SK-N-MC (cell line): ENCODE measurements at regions not wholly inside any gene's neighbourhood (a gene's known extent, or its start where the extent isn't known, plus 50 kb on each side); places are given as distances from the start of the nearest gene placed in this dataset.

Experiments used
- EZH2 ChIP-seq: fragments of 200-600 bp; sonication (generic); IDR thresholded peaks from one replicate; pipeline ENCODE4 v1.6.1; 2017; ENCODE audit warnings: antibody characterized with exemption
- FOXP2 ChIP-seq: optimal IDR thresholded peaks from 2 replicates; pipeline ENCODE3; 2011; ENCODE audit warnings: mild to moderate bottlenecking, moderate library complexity; ENCODE audit not compliant: insufficient read depth; ENCODE audit errors: extremely low read length, control extremely low read depth
- POLR2AphosphoS5 ChIP-seq: IDR thresholded peaks from 2 replicates; pipeline ENCODE4 v1.6.1; 2012; ENCODE audit warnings: mild to moderate bottlenecking, low read depth, low read length, borderline replicate concordance

DNA sequence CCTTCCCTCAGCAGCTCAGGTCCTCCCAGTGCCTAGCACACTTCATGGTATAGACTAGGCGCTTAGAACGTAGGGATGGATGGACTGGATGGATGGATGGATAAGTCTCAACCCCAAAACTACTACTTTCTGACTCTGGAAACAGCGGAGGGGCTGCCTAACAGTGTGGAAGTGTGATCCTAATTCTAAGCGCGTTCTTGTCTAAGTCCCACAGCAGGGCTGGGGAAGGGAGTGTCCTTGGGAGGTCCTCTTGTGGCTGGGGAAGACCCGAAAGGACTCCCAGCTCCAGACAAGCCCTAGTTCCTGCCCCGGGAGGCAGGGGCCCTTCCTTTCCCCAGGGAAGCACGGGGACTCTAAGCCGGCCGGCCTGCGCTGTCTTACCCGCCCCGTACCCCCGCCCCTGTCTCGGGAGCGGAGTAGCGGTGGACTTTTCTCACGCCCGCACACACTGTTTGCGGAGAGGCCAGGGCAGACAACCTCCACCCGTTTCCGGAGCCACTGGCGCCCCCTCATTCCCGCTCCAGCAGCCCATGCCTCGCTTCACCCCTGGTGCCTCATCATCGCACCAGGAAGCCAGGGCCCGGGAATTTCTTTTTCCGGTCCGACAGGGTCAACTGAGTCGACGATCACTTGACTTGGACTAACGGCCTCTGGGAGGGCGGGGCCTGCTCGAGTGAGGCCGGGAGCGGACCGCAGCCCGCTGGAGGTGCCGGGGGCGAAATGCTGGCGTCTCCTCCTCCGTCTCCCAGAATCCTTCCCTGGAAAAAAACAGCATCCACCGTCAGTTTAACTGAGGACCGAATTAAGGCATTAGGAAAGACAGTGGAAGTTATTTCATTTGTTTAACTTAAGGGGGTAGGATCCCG lies 133.3 kb downstream of the TBC1D2B start:
- TF ChIP-seq POLR2AphosphoS5 (peak; percentile 50), EZH2 (no peak), FOXP2 (no peak)
